PC-3 (cell line): ENCODE measurements at regions not wholly inside any gene's neighbourhood (a gene's known extent, or its start where the extent isn't known, plus 50 kb on each side); places are given as distances from the start of the nearest gene placed in this dataset.
"Not testable (repeated sequence)": the region's sequence is repeated elsewhere in the genome, so short reads cannot be mapped to it uniquely, and the experiment has no call there.

ENCODE experiments used
- ATAC-seq: fragments of 200-7000 bp; cut with Tn5 transposase; 2 replicates; pipeline ENCODE4 v1.9.1; 2020; ENCODE audit warnings: mild to moderate bottlenecking, moderate library complexity
- BruUV-seq: library from RNA; stranded (reverse); fragments of 400-500 nt; replicated peaks from 2 replicates; lab custom pipeline; 2021; lab: Mats Ljungman, UMichigan
- CTCF ChIA-PET: fragments of 300-600 bp; sonication (Branson Sonifier 250); formaldehyde crosslinking; loops from one replicate; lab custom pipeline; 2022; ENCODE audit warnings: antibody characterized with exemption; lab: Charles Lee
- POLR2A ChIA-PET: fragments of 300-600 bp; sonication (Branson Sonifier 250); formaldehyde crosslinking; loops from one replicate; lab custom pipeline; 2022; ENCODE audit warnings: antibody characterized with exemption; ENCODE audit not compliant: unreplicated experiment; lab: Charles Lee
- DNase-seq: peaks from one replicate; pipeline ENCODE4 v3.0.0-alpha.2; 2015
- H2AFZ ChIP-seq: fragments of 300-600 bp; sonication (generic); 2 replicates; pipeline ENCODE4 v1.6.0; 2016; ENCODE audit warnings: antibody characterized with exemption, low read length
- H3F3A ChIP-seq: fragments of 300-600 bp; sonication (generic); one replicate; pipeline ENCODE4 v1.6.0; 2017; ENCODE audit warnings: antibody characterized with exemption, low read length, control low read depth, mild to moderate bottlenecking; ENCODE audit not compliant: unreplicated experiment
- H3K27ac ChIP-seq: fragments of 300-600 bp; sonication (generic); 2 replicates; pipeline ENCODE4 v1.5.1; 2016; ENCODE audit warnings: mild to moderate bottlenecking, low read length
- H3K27me3 ChIP-seq: fragments of 300-600 bp; sonication (generic); 2 replicates; pipeline ENCODE4 v1.6.1; 2016; ENCODE audit warnings: low read length, mixed read lengths
- H3K36me3 ChIP-seq: fragments of 300-600 bp; sonication (generic); 2 replicates; pipeline ENCODE4 v1.6.1; 2016; ENCODE audit warnings: low read depth, mixed run types, low read length, mixed read lengths
- H3K4me1 ChIP-seq: fragments of 300-600 bp; sonication (generic); 2 replicates; pipeline ENCODE4 v1.5.1; 2016; ENCODE audit warnings: low read length; ENCODE audit not compliant: insufficient read depth
- H3K4me2 ChIP-seq: fragments of 300-600 bp; sonication (generic); 2 replicates; pipeline ENCODE4 v1.6.0; 2016; ENCODE audit warnings: low read length
- H3K4me3 ChIP-seq: fragments of 300-600 bp; sonication (generic); 2 replicates; pipeline ENCODE4 v1.5.1; 2016; ENCODE audit warnings: mild to moderate bottlenecking, low read length, mixed read lengths
- H3K79me2 ChIP-seq: fragments of 300-600 bp; sonication (generic); 2 replicates; pipeline ENCODE4 v1.6.1; 2017; ENCODE audit warnings: low read length, mixed read lengths
- H3K9ac ChIP-seq: fragments of 300-600 bp; sonication (generic); 2 replicates; pipeline ENCODE4 v1.6.0; 2016; ENCODE audit warnings: mild to moderate bottlenecking, low read length
- H3K9me2 ChIP-seq: fragments of 300-600 bp; sonication (generic); replicated peaks from 2 replicates; pipeline ENCODE4 v1.6.1; 2016; ENCODE audit warnings: mixed run types, low read length, mixed read lengths
- H3K9me3 ChIP-seq: fragments of 300-600 bp; sonication (generic); 2 replicates; pipeline ENCODE4 v1.6.1; 2016; ENCODE audit warnings: low read length, mixed read lengths
- H4K20me1 ChIP-seq: fragments of 300-600 bp; sonication (generic); 2 replicates; pipeline ENCODE4 v1.6.1; 2016; ENCODE audit warnings: low read length, mixed read lengths
- EZH2 ChIP-seq: fragments of 300-600 bp; sonication (generic); IDR thresholded peaks from one replicate; pipeline ENCODE4 v1.6.1; 2017; ENCODE audit warnings: antibody characterized with exemption, mild to moderate bottlenecking, low read length; ENCODE audit not compliant: unreplicated experiment
- EZH2phosphoT487 ChIP-seq: fragments of 300-600 bp; sonication (generic); IDR thresholded peaks from 2 replicates; pipeline ENCODE4 v1.6.1; 2018; ENCODE audit warnings: mild to moderate bottlenecking, antibody characterized with exemption, low read length, borderline replicate concordance
- intact Hi-C: fragments of 100-400 bp; cut with micrococcal nuclease; formaldehyde crosslinking; loops from 2 replicates; pipeline ENCODE4 v1.9.0; 2023
- TF ChIP-seq, protein P1 (sequence below): fragments of 300-600 bp; sonication (generic); conservative IDR thresholded peaks from 2 replicates; pipeline ENCODE4 v1.5.1; 2017; ENCODE audit warnings: antibody characterized with exemption, low read depth, mild to moderate bottlenecking, low read length

DNA sequence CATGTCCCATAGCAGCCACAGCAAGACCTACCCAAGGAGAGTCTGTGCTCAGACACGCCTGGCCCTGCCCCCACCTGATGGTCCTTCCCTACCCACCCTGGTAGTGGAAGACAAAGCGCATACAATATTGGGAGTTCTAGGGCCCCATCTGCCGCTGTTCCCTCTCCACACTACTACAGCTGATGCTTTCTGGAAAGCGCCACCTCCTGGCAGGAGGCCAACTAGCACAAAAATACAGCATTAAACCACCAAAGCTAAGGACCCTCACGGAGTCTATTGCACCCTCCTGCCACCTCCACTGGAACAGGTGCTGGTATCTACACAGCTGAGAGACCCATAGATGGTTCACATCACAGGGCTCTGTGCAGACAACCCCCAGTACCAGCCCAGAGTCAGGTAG is 50.9 kb upstream of the IGFBP5 start:
- H3F3A ChIP-seq, DNase-seq, BruUV-seq, H3K27ac ChIP-seq, H3K4me1 ChIP-seq, POLR2A ChIA-PET, H3K4me2 ChIP-seq, H3K36me3 ChIP-seq, CTCF ChIA-PET, H3K9me2 ChIP-seq, intact Hi-C loops, H3K9ac ChIP-seq, ATAC-seq, H2AFZ ChIP-seq, H3K4me3 ChIP-seq, H3K79me2 ChIP-seq, H4K20me1 ChIP-seq, H3K27me3 ChIP-seq, H3K9me3 ChIP-seq: not testable (repeated sequence)
- TF ChIP-seq, protein P1, sequence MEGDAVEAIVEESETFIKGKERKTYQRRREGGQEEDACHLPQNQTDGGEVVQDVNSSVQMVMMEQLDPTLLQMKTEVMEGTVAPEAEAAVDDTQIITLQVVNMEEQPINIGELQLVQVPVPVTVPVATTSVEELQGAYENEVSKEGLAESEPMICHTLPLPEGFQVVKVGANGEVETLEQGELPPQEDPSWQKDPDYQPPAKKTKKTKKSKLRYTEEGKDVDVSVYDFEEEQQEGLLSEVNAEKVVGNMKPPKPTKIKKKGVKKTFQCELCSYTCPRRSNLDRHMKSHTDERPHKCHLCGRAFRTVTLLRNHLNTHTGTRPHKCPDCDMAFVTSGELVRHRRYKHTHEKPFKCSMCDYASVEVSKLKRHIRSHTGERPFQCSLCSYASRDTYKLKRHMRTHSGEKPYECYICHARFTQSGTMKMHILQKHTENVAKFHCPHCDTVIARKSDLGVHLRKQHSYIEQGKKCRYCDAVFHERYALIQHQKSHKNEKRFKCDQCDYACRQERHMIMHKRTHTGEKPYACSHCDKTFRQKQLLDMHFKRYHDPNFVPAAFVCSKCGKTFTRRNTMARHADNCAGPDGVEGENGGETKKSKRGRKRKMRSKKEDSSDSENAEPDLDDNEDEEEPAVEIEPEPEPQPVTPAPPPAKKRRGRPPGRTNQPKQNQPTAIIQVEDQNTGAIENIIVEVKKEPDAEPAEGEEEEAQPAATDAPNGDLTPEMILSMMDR: peak; percentile 23; the same call in 1 of the 2 replicates

DNA sequence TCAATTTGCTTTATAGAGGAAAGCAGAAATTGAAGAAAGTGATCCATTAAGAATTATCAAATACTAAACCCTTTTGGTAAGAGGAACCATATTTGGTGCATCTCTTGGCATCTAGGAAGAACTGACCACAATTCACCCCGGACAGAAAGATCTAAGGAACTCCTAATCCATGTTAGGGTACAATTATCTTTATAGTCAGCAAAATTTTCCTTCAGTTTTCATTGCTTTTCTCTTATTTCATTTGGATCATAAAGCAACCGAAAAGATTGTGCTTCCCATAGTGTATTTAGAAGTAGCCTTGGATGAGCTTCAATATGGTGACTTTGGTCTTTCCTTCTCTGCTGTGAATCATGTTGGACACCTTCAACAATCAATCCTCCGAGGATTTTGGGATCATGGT is 50.1 kb upstream of the IGFBP5 start:
- Histone ChIP-seq H3K4me2 (no peak overlapping the region), H3K79me2 (no peaks in the 10 kb centered on the region), H4K20me1 (no peaks in the 10 kb centered on the region), H3K27me3 (peaks cover 3% of the 10 kb centered on the region; the same call in 1 of the 2 replicates), H3F3A (no peaks in the 10 kb centered on the region), H3K4me3 (no peak overlapping the region), H3K9me3 (no peaks in the 10 kb centered on the region), H3K9ac (no peak overlapping the region), H3K27ac (no peak overlapping the region), H3K4me1 (peaks cover 3% of the 10 kb centered on the region; the same call in 1 of the 2 replicates), H3K9me2 (no peaks in the 10 kb centered on the region), H2AFZ (no peak overlapping the region), H3K36me3 (no peaks in the 10 kb centered on the region)
- ATAC-seq: no peak
- POLR2A ChIA-PET: no interaction called here
- no peak for DNase-seq
- no TSS peak for BruUV-seq
- no peak for TF ChIP-seq EZH2
- no peak for TF ChIP-seq EZH2phosphoT487
- TF ChIP-seq, protein P1: no peak
- intact Hi-C loops: no loop called here
- CTCF ChIA-PET: no interaction called here
